Endothelial cell of umbilical vein (primary cell): ENCODE measurements at regions not wholly inside any gene's neighbourhood (a gene's known extent, or its start where the extent isn't known, plus 50 kb on each side); places are given as distances from the start of the nearest gene placed in this dataset.

Source experiments
- BruUV-seq: library from RNA; stranded (reverse); fragments of 400-500 nt; replicated peaks from 2 replicates; lab custom pipeline; 2021; lab: Mats Ljungman, UMichigan
- CTCF ChIA-PET: fragments of 300-600, 350-600 bp; sonication (Branson Sonifier 250); formaldehyde crosslinking; loops from one replicate; lab custom pipeline; 2021; ENCODE audit warnings: antibody characterized with exemption, inconsistent platforms; lab: Charles Lee
- POLR2A ChIA-PET: fragments of 300-600, 350-600 bp; sonication (Branson Sonifier 250); formaldehyde crosslinking; loops from one replicate; lab custom pipeline; 2021; ENCODE audit warnings: antibody characterized with exemption, inconsistent platforms; lab: Charles Lee
- DNase-seq: peaks from one replicate; pipeline ENCODE4 v3.0.0-alpha.2; 2011; ENCODE audit warnings: low read depth, low spot score
- FAIRE-seq: peaks from 2 replicates; lab custom pipeline; 2011; peaks lifted over from hg19 to GRCh38; lab: Jason Lieb, UNC
- H2AFZ ChIP-seq: 2 replicates; pipeline ENCODE4 v1.6.0; 2012; ENCODE audit warnings: low read depth, low read length, control low read depth, inconsistent platforms
- H3K27ac ChIP-seq: 2 replicates; pipeline ENCODE4 v1.5.1; 2011; ENCODE audit warnings: low read depth, mild to moderate bottlenecking, control low read depth, low read length, moderate library complexity; ENCODE audit not compliant: insufficient read depth
- H3K27me3 ChIP-seq, 2 experiments: 2 replicates each; pipeline versions ENCODE4 v1.6.0 to v1.6.1; 2011; ENCODE audit warnings: low read length in 2 of 2, mixed read lengths in 1 of 2; ENCODE audit not compliant: control insufficient read depth in 2 of 2, insufficient read depth in 2 of 2
- H3K36me3 ChIP-seq, 2 experiments: 2 replicates in 1 of 2; 3 replicates in 1 of 2; pipeline ENCODE4 v1.5.1; 2011; ENCODE audit warnings: low read length in 2 of 2, mild to moderate bottlenecking in 1 of 2, moderate library complexity in 1 of 2; ENCODE audit not compliant: control insufficient read depth in 2 of 2, insufficient read depth in 2 of 2; ENCODE audit errors: extremely low read depth in 1 of 2
- H3K4me1 ChIP-seq: 3 replicates; pipeline ENCODE4 v1.5.1; 2011; ENCODE audit warnings: mild to moderate bottlenecking, low read length; ENCODE audit not compliant: control insufficient read depth, insufficient read depth; ENCODE audit errors: extremely low read depth
- H3K4me2 ChIP-seq: 2 replicates; pipeline ENCODE4 v1.6.1; 2011; ENCODE audit warnings: low read length, control low read depth, mixed read lengths; ENCODE audit not compliant: insufficient read depth
- H3K4me3 ChIP-seq, 3 experiments: fragments of 200-600 bp in 1 of 3; sonication (generic), shearing (Covaris generic) in 1 of 3; replicated peaks in 1 of 3; 2 replicates each; pipeline ENCODE4 v1.5.1; 2011 to 2016; ENCODE audit warnings: control low read depth in 3 of 3, low read length in 3 of 3, mild to moderate bottlenecking in 2 of 3, inconsistent platforms in 1 of 3, low read depth in 1 of 3, moderate library complexity in 1 of 3; ENCODE audit not compliant: insufficient read depth in 1 of 3
- H3K79me2 ChIP-seq: 2 replicates; pipeline ENCODE4 v1.6.0; 2012; ENCODE audit warnings: low read length, inconsistent platforms; ENCODE audit not compliant: control insufficient read depth, insufficient read depth
- H3K9ac ChIP-seq: replicated peaks from 2 replicates; pipeline ENCODE3; 2011; ENCODE audit warnings: low read length, control low read depth; ENCODE audit not compliant: insufficient read depth; ENCODE audit errors: extremely low read depth
- H3K9me1 ChIP-seq: replicated peaks from 3 replicates; pipeline ENCODE4 v1.6.0; 2011; ENCODE audit warnings: mild to moderate bottlenecking, low read length; ENCODE audit not compliant: control insufficient read depth, insufficient read depth; ENCODE audit errors: extremely low read depth
- H3K9me3 ChIP-seq: replicated peaks from 2 replicates; pipeline ENCODE4 v1.5.1; 2012; ENCODE audit warnings: low read length, inconsistent platforms; ENCODE audit not compliant: control insufficient read depth, insufficient read depth
- H4K20me1 ChIP-seq: replicated peaks from 2 replicates; pipeline ENCODE3; 2011; ENCODE audit warnings: mild to moderate bottlenecking, low read length; ENCODE audit not compliant: control insufficient read depth, insufficient read depth; ENCODE audit errors: extremely low read depth
- CTCF ChIP-seq, 2 donors: IDR thresholded peaks; 1 replicate in 1 of 2; 2 replicates in 1 of 2; pipeline ENCODE4 v1.5.1; 2011; ENCODE audit warnings: low read length in 2 of 2, mild to moderate bottlenecking in 2 of 2, moderate library complexity in 2 of 2, control low read depth in 1 of 2, inconsistent platforms in 1 of 2, low read depth in 1 of 2; ENCODE audit not compliant: insufficient read depth in 1 of 2; ENCODE audit errors: extremely low read depth in 1 of 2
- EZH2 ChIP-seq: IDR thresholded peaks from 2 replicates; pipeline ENCODE4 v1.6.1; 2012; ENCODE audit warnings: borderline replicate concordance, low read depth, mild to moderate bottlenecking, moderate library complexity, low read length, inconsistent platforms; ENCODE audit not compliant: severe bottlenecking
- FOS ChIP-seq: IDR thresholded peaks from 2 replicates; pipeline ENCODE4 v1.6.1; 2011; ENCODE audit warnings: mild to moderate bottlenecking, low read length, moderate library complexity, borderline replicate concordance; ENCODE audit not compliant: insufficient read depth
- GATA2 ChIP-seq: IDR thresholded peaks from 2 replicates; pipeline ENCODE4 v1.7.0; 2011; ENCODE audit warnings: low read depth, mild to moderate bottlenecking, moderate library complexity, mixed read lengths, low read length; ENCODE audit not compliant: insufficient read length, insufficient read depth
- JUN ChIP-seq: IDR thresholded peaks from 2 replicates; pipeline ENCODE4 v1.6.1; 2011; ENCODE audit warnings: borderline replicate concordance, low read depth; ENCODE audit not compliant: insufficient read length, insufficient read depth
- MAX ChIP-seq: IDR thresholded peaks from 2 replicates; pipeline ENCODE4 v1.6.1; 2011; ENCODE audit not compliant: insufficient read depth, insufficient read length
- MYC ChIP-seq: IDR thresholded peaks from one replicate; pipeline ENCODE4 v1.6.1; 2011; ENCODE audit warnings: mild to moderate bottlenecking, low read depth, low read length
- POLR2A ChIP-seq: IDR thresholded peaks from 2 replicates; pipeline ENCODE4 v1.6.1; 2012; ENCODE audit warnings: low read depth, mild to moderate bottlenecking, control low read depth, low read length
- POLR2AphosphoS5 ChIP-seq: IDR thresholded peaks from 2 replicates; pipeline ENCODE4 v1.6.1; 2012; ENCODE audit warnings: low read depth, mild to moderate bottlenecking, control low read depth, low read length, moderate library complexity; ENCODE audit not compliant: insufficient read depth
- dilution Hi-C: fragments of 300-500 bp; cut with MboI; formaldehyde crosslinking; loops from one replicate; pipeline ENCODE4 v1.15.0; 2019; ENCODE audit warnings: low sequenced_read_pairs; ENCODE audit not compliant: extremely low pct_ligation_motif_present
- intact Hi-C: fragments of 100-400 bp; cut with micrococcal nuclease; formaldehyde crosslinking; loops from one replicate; pipeline ENCODE4 v1.10.0; 2022

- Histone ChIP-seq H3K27me3 (no peaks in the 10 kb centered on the region), H4K20me1 (no peaks in the 10 kb centered on the region), H2AFZ (no peak overlapping the region), H3K4me3 (no peak overlapping the region), H3K9me1 (no peaks in the 10 kb centered on the region), H3K27ac (no peak overlapping the region), H3K4me1 (no peaks in the 10 kb centered on the region), H3K36me3 (no peaks in the 10 kb centered on the region), H3K79me2 (no peaks in the 10 kb centered on the region), H3K9me3 (no peaks in the 10 kb centered on the region), H3K4me2 (no peak overlapping the region), H3K9ac (no peak overlapping the region)
- dilution Hi-C loops, result no loop called here
- CTCF ChIA-PET, result no interaction called here
- POLR2A ChIA-PET, result no interaction called here
- BruUV-seq, result no TSS peak
- FAIRE-seq, result no peak
- TF ChIP-seq EZH2, result no peak
- TF ChIP-seq MYC, result no peak
- no peak for TF ChIP-seq GATA2
- TF ChIP-seq JUN, result no peak
- TF ChIP-seq POLR2AphosphoS5, result no peak
- no peak for TF ChIP-seq CTCF (IDR thresholded peaks at IDR 0.05; ENCODE audit: extremely low read depth in 1 of 2, insufficient read depth in 1 of 2, low read depth in 1 of 2, low read length in 2 of 2)
- TF ChIP-seq FOS, result no peak
- TF ChIP-seq MAX, result no peak
- TF ChIP-seq POLR2A, result no peak
- DNase-seq, result no peak
- intact Hi-C loops, result no loop called here
Observed at GRCh38 chr5:84718377-84718776, 333.7 kb upstream of the EDIL3 start.
